K562 (cell line): ENCODE measurements at regions not wholly inside any gene's neighbourhood (a gene's known extent, or its start where the extent isn't known, plus 50 kb on each side); places are given as distances from the start of the nearest gene placed in this dataset.

ENCODE experiments used
- FOXM1 ChIP-seq, 2 experiments: fragments of 450-650 bp in 1 of 2; sonication (generic) in 1 of 2; formaldehyde crosslinking in 1 of 2; IDR thresholded peaks; 2 replicates each; pipeline versions ENCODE4 v1.6.1 to v1.9.0; 2017 to 2022; ENCODE audit warnings: low read depth in 2 of 2, mild to moderate bottlenecking in 2 of 2, missing genetic modification reagents in 1 of 2, moderate library complexity in 1 of 2
- GATA2 ChIP-seq: sonication (generic); formaldehyde crosslinking; IDR thresholded peaks from 2 replicates; pipeline ENCODE4 v1.4.0; 2020; ENCODE audit warnings: mild to moderate bottlenecking, missing genetic modification reagents
- MAX ChIP-seq: sonication (generic); formaldehyde crosslinking; IDR thresholded peaks from 2 replicates; pipeline ENCODE4 v1.9.0; 2022; ENCODE audit warnings: mild to moderate bottlenecking, missing genetic modification reagents
- MXI1 ChIP-seq: IDR thresholded peaks from 2 replicates; pipeline ENCODE4 v1.6.1; 2011; ENCODE audit warnings: low read depth, mild to moderate bottlenecking, improper control_type of control experiment, low read length
- RAD51 ChIP-seq: fragments of 450-650 bp; IDR thresholded peaks from 2 replicates; pipeline ENCODE4 v1.7.1; 2016; ENCODE audit warnings: low read depth, mild to moderate bottlenecking, borderline replicate concordance
- ZNF778 ChIP-seq: fragments of 450-650 bp; formaldehyde crosslinking; IDR thresholded peaks from 2 replicates; pipeline ENCODE4 v1.4.0; 2020; ENCODE audit warnings: mild to moderate bottlenecking, moderate library complexity
- TF ChIP-seq, protein P1 (sequence below): fragments of 250-450 bp; sonication (Bioruptor Pico); IDR thresholded peaks from 2 replicates; pipeline ENCODE4 v1.5.0; 2021

DNA sequence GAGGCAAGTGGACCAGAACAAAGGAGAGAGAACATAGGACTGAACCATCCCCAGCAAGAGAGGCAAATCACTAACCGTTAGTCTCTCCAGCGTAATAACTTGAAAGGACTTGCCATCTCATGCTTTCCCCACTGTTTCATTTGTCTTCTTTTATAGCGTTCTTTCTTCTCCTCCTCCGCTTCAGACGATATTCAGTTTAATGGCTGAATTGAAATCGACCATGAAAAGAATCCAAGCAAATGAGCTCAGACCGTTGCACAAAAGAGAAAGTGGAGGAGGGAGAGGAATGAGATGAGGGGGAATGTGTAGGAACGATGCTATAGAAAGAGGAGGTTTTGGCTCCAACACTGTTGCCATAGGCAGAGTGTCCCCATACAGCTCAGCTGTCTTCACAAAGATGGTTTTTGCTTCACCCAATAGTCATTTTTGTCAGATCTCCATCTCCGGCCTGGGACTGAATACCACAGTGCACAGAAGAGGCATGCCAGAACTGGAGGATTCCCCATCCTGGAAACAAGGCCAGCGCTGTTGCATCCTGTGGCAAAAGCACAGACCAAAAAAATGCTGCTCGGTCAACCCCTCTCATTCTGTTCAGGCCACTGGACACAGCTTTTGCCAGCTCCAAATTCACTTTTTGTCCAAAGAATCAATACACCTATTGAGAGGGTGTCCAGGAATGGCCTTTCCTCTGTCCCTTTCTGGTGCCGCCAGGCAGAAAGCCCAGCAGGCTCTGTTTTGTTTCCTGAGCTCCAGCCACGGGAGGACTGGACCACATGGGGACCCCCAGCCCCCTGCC, 176.1 kb downstream of the ID4 start:
- TF ChIP-seq RAD51 (no peak), MAX (CRISPR knock-in tag) (no peak), ZNF778 (no peak), GATA2 (CRISPR knock-in tag) (no peak), MXI1 (no peak), FOXM1 (IDR thresholded peaks at IDR 0.05; ENCODE audit: low read depth) (no peak), FOXM1 (CRISPR knock-in tag; IDR thresholded peaks at IDR 0.05; ENCODE audit: low read depth) (no peak)
- TF ChIP-seq, protein P1, sequence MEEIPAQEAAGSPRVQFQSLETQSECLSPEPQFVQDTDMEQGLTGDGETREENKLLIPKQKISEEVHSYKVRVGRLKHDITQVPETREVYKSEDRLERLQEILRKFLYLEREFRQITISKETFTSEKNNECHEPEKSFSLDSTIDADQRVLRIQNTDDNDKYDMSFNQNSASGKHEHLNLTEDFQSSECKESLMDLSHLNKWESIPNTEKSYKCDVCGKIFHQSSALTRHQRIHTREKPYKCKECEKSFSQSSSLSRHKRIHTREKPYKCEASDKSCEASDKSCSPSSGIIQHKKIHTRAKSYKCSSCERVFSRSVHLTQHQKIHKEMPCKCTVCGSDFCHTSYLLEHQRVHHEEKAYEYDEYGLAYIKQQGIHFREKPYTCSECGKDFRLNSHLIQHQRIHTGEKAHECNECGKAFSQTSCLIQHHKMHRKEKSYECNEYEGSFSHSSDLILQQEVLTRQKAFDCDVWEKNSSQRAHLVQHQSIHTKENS (CRISPR knock-in tag), result no peak
